ENCODE measurements at regions not wholly inside any gene's neighbourhood (a gene's known extent, or its start where the extent isn't known, plus 50 kb on each side); places are given as distances from the start of the nearest gene placed in this dataset.

DNA sequence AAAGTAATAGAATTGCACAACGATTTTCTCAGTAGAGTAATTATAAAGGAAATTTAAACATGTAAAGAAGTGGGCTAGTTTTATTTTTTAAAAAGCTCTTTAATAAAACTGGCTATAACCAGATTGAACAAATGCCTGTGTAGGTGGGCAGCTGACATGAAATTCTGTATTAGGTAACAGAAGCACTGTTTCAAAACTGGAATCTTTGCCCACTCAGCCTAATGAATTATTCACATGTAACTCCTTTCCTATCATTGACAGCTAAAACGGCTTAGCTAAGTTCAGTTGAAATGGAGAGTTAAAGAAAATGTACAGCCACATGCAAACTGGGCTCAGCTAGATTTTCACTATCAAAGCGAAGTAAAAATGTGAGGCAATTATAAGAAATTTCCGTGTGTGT is 1300.1 kb upstream of the ACO1 start:
- DNase-seq, result no peak

GRCh38 chr9:31089549-31090221 is 1294.8 kb upstream of the ACO1 start:
- no peak for DNase-seq

DNA sequence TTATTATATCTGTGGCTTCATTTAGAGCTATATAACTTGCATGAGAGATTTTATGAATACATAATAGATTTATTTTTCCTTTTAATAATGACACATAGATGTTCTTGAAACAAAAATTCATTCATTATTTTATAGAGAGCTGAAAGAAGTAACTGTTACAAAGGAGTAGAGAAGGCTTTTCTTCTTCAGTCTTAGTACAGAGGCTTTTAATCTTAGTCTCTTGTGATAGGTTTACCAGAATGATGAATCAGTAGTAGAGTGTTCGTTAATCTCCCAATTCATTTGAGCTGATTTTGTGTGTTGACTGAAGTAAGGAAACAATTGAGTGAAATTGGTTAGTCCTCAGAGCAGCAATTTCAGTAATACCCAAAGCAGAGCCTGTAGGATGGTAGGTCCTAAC is 1284.1 kb upstream of the ACO1 start:
- DNase-seq, result no peak

GRCh38 chr9:31103836-31104235 is 1280.6 kb upstream of the ACO1 start:
- DNase-seq, result no peak

- DNase-seq, result no peak
Measured at GRCh38 chr9:31104249-31104648, 1280.2 kb upstream of the ACO1 start.

DNA sequence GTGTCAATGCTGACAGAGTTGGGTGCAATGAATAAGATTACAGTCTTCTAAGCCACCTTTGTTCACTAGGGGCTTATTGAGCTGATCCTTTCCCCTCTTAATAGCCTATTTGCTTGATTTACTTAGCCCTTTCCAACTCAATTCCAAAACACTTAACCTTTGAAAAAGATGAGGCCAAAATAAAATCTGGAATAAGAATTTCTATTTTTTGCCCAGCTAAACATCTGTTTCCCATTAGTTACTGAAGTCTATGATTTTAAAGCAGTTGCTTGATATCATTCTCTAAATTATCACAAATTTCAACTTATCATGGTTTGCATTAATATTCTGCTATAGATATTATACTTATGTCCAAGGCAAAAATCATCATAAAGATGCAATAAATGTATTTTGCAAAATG is 1272.0 kb upstream of the ACO1 start:
- no peak for DNase-seq

GRCh38 chr9:31114346-31114745 is 1270.1 kb upstream of the ACO1 start:
- no peak for DNase-seq

DNA sequence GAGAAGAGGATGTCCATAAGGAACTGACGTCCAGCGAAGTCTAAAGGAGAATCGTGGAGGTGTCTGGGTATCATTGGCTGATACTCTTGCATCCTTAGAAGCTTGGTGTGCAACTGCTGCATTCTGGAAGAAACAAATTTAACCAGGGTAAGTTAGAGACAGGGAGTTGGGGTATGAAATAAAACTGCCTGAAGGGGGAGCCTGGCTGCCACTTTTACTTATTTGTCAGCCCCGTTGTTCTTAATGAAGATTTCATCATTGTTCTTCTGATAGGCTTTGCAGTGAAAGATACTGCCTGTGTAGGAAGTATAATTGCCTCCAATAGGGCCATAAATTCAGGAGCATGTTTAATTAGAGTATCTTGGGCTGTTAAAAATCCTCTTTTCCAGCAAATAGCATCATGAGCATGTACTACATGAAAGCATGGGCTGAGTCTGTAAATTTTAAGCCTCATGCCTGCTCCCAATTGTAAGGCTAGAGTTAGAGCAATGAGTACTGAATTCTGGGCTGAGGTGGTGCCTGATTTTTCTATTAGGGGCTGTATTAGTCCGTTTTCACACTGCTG is 1264.5 kb upstream of the ACO1 start:
- peak in 1 of 2 experiments; percentile 16 for DNase-seq

DNA sequence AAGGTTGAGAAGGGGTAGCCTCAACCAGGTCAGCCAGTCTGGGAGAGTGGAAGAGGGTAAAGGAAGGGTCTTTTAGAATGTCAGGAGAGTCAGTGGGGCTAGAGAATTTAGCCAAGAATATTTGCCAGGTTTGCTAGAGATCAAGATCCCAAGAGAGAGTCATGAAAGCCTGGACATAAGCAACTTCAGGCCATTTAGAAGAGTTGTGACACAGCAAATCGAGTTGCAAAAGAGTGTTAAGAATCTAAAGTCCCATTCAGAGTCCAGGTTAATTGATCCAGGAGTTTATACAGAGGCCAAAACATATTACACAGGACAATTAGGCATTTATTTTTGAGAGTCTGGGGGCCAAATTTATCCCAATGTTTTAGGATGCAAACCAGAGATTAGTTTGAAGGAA is 1260.1 kb upstream of the ACO1 start:
- DNase-seq, result no peak

GRCh38 chr9:31135567-31135966 is 1248.9 kb upstream of the ACO1 start:
- DNase-seq, result no peak

- no peak for DNase-seq
Measured at GRCh38 chr9:31136524-31136923, 1247.9 kb upstream of the ACO1 start.

- DNase-seq, result peak; percentile 54 to 72
Measured at GRCh38 chr9:31137176-31138160, 1247.0 kb upstream of the ACO1 start.

DNA sequence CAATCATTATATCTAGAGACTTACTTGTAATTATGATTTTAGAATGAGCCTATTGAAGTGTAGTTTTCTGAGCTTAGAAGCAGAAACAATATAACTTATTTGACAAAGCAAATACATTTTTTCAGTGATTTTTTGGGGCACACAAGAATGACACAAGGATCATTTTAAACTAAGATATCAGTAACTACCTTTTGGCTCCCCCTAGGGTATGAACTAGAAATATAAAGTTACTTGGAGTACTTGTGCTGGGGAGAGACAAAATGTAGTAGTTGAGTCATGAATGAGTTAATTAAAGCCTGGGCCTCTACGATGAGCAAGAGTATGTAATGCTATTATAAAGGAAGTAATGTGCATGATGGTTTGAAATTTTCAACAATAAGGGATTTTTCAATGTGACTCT is 1244.1 kb upstream of the ACO1 start:
- DNase-seq, result peak; percentile 1 to 42

- DNase-seq, result no peak
Measured at GRCh38 chr9:31142456-31142855, 1242.0 kb upstream of the ACO1 start.

- DNase-seq, result no peak
Measured at GRCh38 chr9:31144614-31145013, 1239.8 kb upstream of the ACO1 start.

DNA sequence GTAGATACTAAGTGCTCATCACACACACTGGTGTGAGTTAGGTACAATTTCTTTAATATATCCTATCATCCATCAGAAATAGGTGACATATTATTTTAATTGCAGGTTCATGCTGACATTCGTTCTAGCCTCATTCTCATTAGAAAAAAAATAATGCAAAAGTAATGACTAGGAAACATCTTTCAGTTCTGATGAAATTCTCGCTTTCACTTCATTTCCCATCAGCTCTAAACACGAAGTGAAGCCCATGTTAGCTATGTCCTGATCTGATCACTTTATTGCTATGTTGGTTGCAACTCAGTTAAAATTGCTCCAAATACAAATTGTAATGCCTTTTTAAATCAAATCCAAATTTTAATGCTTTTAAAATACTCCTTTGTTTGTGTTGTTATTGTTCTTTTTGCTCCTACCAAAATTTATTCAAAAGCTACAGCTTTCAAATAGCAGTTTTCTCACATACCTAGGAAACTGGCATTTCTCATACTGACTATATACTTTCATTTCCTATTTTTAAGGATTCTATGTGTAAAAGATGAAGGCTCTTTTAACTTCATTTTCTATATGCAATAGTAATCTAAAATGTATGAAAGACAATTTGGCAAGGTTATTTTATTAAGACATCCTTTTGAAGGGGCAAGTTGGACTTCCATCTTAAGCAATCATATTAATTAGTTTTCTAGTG is 1237.8 kb upstream of the ACO1 start:
- DNase-seq, result no peak

GRCh38 chr9:31153250-31153840 is 1231.1 kb upstream of the ACO1 start:
- DNase-seq, result no peak

DNA sequence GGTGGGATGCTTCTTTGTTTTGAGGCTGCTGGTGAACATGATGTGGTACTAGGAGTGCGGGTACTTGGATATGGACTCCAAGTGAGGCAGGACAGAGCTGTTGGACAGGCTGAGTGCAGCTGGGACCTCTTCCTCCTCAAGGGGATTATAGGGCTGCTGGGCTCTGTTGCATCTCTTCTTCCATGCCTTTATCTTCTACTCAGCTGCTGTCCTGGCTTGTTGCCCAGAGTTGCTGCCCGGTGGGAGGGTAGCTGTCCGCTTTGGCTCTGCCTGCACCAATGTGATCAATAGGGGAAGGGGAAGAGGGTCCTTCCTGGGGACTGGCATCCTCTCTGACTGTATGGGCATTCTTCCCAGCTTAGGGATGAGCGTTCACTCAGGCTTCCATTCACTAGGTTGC is 1217.9 kb upstream of the ACO1 start:
- DNase-seq, result no peak

- no peak for DNase-seq
Measured at GRCh38 chr9:31168161-31168560, 1216.3 kb upstream of the ACO1 start.

GRCh38 chr9:31174681-31175080 is 1209.8 kb upstream of the ACO1 start:
- no peak for DNase-seq

GRCh38 chr9:31183866-31184265 is 1200.6 kb upstream of the ACO1 start:
- DNase-seq, result no peak

GRCh38 chr9:31185831-31186230 is 1198.6 kb upstream of the ACO1 start:
- peak; percentile 26 to 50 for DNase-seq

DNA sequence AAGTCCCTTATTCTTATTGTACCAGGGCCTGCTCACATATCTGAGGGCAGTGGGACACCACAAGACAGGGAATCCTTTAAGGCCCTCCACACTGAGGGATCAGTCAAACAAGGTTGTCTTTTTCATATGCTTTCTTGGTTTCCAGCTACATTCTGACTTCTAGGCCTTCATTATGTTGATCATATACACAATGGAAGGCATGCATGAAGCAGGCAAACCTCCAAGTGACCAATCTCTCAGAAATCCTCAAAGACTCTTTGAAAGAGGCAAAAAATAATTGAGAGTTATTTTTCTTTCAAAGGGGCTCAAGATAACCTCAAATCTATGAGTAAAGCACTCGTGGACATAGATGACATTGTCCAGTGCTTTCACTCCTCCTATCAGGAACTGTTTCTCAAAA is 1195.9 kb upstream of the ACO1 start:
- no peak for DNase-seq

All from SW 1271 (cell line).